ENCODE measurements at regions not wholly inside any gene's neighbourhood (a gene's known extent, or its start where the extent isn't known, plus 50 kb on each side); places are given as distances from the start of the nearest gene placed in this dataset.

DNA sequence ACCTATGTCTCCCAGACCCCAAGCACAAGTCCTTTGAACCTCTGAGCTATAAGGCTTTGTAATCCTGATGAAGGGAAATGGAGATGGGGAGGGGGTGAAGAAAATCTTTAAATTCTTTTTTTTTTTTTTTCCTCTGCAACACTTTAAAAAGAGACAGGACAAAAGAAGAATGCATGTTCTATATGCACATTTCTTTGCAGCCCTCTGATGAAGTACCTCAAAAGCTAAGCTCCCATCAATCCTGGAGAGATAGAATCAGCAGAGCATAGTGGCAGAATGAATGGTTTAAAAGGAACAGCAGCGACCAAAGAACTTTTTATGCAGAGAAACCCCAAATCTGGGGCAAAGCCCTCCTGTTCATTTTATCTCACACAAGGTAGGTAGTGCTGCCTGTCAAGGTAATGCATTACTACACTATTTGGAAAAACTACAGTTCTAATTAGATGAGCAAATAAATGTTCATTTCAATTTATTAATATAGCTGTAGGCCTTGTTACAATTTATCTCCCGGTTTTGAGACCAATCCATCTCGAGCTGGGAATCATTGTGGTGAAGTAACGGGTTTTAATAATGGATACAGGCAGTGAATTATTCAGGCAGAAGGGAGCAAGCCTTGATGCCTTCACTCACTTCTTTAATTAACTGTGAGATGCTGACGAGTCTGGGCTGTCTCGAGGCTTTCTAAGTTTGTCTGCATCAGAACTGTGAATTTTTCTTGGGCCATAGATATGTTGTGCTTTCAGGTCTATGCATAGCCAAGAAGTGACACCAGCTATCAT, 173.5 kb upstream of the ZNF608 start:
- TF ChIP-seq, protein P1, sequence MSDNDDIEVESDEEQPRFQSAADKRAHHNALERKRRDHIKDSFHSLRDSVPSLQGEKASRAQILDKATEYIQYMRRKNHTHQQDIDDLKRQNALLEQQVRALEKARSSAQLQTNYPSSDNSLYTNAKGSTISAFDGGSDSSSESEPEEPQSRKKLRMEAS (IDR thresholded peaks at IDR 0.05) = no peak
- TF ChIP-seq REST (IDR thresholded peaks at IDR 0.05; ENCODE audit: low read depth) (no peak), CEBPB (IDR thresholded peaks at IDR 0.05) (no peak), RAD21 (IDR thresholded peaks at IDR 0.05; ENCODE audit: low read depth) (no peak), NFIC (IDR thresholded peaks at IDR 0.05) (no peak), EP300 (IDR thresholded peaks at IDR 0.05; ENCODE audit: borderline replicate concordance) (no peak), ZBTB7A (IDR thresholded peaks at IDR 0.05; ENCODE audit: low read depth) (no peak), TAF1 (IDR thresholded peaks at IDR 0.05; ENCODE audit: low read depth) (no peak), TCF12 (IDR thresholded peaks at IDR 0.05; ENCODE audit: low read depth) (no peak), CREB1 (IDR thresholded peaks at IDR 0.05; ENCODE audit: low read depth) (no peak), FOXM1 (IDR thresholded peaks at IDR 0.05; ENCODE audit: borderline replicate concordance, low read depth) (no peak), TEAD4 (IDR thresholded peaks at IDR 0.05) (no peak)
- TF ChIP-seq, protein P2, sequence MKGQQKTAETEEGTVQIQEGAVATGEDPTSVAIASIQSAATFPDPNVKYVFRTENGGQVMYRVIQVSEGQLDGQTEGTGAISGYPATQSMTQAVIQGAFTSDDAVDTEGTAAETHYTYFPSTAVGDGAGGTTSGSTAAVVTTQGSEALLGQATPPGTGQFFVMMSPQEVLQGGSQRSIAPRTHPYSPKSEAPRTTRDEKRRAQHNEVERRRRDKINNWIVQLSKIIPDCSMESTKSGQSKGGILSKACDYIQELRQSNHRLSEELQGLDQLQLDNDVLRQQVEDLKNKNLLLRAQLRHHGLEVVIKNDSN (IDR thresholded peaks at IDR 0.05) = no peak
